HG02981 (cell line): ENCODE measurements at regions not wholly inside any gene's neighbourhood (a gene's known extent, or its start where the extent isn't known, plus 50 kb on each side); places are given as distances from the start of the nearest gene placed in this dataset.

Experiments used
- ATAC-seq: cut with Tn5 transposase; IDR thresholded peaks from one replicate; pipeline ENCODE4 v1.9.1; 2021; ENCODE audit warnings: mild to moderate bottlenecking, moderate library complexity; ENCODE audit not compliant: unreplicated experiment

DNA sequence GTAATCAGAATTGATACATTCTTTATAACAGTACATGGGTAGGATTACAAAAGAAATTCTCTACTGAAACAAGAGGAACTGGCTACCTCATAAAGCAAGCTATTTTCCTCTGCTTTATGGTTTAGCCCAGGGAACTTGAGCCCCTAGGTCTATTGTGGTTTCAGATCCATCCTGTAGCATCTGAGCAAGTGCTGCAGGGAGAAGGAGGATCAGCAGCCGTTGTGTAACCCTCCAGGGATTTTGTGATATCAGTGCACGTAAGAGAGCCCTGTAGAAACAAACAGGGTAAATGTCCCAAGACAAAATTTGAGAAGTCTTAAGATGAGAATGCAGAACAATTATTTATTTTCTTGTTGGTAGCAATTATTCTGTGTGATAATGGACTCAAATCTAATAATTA is 165.2 kb upstream of the DEFB112 start:
- ATAC-seq, result no peak

GRCh38 chr6:50217841-50218240 is 168.1 kb upstream of the DEFB112 start:
- ATAC-seq, result no peak

GRCh38 chr6:50236164-50236563 is 186.4 kb upstream of the DEFB112 start:
- no peak for ATAC-seq

DNA sequence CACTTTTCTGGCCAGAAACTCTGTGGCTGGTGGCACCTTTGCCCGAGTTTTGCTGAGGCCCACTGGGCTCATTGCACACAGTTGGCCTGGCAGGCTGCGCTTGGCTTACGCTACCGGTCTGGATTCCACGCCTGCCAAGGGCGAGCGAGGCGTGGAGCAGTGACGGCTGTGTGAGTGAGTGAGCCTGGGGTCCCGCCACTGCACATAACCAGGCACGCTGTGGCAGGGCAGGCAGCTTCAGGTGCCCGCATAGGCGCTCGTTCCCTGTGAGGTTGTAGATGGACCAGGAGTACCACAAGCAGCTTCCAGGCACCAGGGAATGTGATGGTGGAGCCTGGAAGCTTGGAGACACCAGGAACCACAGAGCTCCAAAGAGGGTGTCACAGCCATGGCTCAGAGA is 190.1 kb upstream of the DEFB112 start:
- ATAC-seq, result no peak

DNA sequence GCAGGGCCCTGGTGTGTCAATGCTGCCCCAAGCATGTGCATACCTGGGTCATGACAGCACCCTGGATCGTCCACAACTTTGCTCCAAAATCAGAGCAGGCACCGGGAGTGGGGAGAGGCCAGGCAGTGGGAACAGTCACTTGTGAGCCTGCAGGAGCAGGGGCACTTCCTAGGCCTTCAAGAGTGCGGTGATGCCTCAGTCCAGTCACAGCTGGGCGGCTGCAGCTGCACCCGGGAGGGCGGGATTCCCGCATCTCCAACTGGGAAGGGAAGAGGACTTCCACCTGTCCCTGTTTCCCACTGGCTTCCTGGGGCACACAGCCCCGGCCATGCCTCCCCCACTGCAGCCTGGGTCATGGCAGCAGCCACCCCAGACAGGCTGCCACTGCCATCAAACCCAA is 191.3 kb upstream of the DEFB112 start:
- ATAC-seq, result no peak

GRCh38 chr6:50249493-50249892 is 199.8 kb upstream of the DEFB112 start:
- ATAC-seq, result no peak

DNA sequence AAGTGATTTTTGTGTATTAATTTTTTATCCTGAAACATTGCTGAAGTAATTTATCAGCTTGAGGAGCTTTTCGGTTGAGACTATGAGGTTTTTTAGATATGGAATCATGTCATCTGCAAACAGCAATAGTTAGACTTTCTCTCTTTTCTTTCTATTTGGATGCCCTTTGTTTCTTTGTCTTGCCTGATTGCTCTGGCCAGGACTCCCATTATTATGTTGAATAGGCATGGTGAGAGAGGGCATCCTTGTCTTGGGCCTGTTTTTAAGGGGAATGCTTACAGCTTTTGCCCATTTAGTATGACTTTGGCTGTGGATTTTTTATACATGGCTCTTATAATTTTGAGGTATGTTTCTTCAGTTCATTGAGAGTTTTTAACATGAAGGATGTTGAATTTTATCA is 207.6 kb upstream of the DEFB112 start:
- ATAC-seq, result no peak

GRCh38 chr6:50259903-50260302 is 210.2 kb upstream of the DEFB112 start:
- ATAC-seq, result no peak

DNA sequence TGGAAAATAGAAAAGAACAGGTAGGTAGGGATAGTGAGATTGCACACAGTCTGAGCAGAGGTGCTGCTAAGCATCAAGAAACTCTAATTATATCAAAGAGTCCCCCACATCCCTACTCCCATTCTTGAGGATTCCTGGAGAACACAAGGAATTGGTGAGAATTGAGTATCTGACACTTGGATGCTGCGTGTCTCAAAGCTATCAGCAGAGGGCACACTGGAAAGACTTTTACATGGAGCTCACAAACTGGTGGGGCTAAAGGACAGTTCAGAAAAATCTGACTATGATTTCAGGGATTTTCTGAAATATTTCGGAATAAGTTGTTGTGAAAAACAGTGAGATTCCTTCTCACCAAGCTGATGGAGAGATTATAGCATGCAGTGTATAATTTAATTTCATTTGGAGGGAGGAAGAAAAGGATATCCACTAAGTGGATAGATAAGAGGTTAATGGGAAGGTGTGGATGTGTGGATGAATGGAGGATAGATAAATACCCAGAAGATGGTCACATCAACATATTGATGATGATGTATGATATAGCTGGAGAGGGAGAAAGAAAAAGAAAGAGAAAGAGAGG is 215.4 kb upstream of the DEFB112 start:
- ATAC-seq, result no peak

DNA sequence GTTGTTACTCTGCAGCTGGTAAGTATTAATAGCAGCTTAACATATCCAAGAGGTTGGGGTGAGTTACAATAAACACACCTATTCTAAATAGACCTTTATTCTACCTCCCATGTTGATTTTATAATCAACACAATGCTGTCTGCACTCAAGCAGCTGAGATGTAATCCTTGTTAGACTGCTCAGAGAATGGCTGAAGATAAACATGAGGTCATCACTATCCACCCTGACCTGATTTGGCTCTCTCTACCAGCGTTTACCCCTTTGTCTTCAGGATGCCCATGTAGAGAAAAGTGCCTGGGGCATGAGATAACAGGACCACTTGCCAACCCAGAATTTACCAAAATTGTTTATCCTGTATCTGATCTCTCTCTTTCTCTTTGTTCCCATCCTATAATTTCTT is 220.7 kb upstream of the DEFB112 start:
- ATAC-seq, result no peak

DNA sequence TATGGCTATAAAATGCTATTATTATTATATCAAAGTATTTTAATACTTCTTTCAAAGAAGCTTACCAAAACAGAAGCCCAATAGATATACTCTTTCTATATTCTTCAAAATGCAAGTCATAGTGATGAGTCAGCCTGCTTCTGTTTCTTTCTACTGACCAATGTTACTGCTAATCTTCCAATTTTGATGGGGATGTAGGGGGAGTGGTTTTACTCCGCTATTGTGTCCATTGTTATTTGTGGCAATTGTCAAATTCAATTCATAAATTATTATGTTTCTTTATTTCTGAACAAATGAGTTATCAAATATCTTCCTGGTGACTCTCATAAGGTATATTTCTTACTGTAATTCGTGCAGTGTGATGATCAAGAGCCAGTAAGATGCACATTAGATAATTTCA is 221.5 kb upstream of the DEFB112 start:
- ATAC-seq, result no peak

- no peak for ATAC-seq
Observed at GRCh38 chr6:50271817-50272216, 222.1 kb upstream of the DEFB112 start.

DNA sequence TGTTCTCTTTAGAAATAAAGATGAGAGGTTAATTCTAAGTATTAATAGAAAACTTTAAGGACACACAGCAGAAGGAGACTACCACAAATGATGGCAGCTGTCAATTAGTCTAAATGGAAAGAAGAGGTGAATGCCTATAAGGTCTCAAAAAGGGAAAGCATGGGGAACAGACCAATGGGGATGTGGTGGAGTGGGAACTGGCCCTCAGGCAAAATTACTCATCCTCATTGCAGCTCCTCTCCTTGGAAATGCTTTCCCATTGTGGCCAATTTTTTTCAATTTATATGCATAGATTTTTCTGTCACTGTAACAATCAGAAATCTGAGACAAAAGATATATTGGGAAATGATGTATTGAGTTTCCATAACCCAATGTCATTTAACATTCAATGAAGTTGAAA is 222.9 kb upstream of the DEFB112 start:
- ATAC-seq, result no peak

DNA sequence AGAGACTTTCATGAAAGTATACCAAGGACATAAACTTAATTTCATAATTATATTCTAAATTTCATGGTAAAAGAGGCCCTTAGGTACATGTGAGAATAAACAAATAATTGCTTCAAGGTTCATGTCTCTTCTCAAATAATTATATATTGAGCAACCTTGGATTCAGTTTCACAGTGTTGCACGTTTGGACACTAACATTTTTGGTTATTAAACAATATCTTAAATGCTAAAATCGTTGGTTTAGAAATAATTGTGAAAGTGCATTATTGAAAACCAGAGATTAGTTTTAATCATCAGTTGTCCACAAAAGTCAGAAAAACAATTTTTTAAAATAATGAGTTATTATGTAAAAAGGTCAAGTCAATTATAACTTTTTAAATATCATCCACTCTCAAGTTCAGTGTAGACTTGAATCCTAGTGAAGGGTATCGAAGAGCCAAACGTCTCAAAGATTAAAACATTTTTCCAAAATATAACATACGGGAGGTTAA is 227.1 kb upstream of the DEFB112 start:
- ATAC-seq, result no peak

GRCh38 chr6:50277774-50278173 is 228.0 kb upstream of the DEFB112 start:
- ATAC-seq, result no peak

GRCh38 chr6:50278663-50279062 is 228.9 kb upstream of the DEFB112 start:
- ATAC-seq, result no peak

DNA sequence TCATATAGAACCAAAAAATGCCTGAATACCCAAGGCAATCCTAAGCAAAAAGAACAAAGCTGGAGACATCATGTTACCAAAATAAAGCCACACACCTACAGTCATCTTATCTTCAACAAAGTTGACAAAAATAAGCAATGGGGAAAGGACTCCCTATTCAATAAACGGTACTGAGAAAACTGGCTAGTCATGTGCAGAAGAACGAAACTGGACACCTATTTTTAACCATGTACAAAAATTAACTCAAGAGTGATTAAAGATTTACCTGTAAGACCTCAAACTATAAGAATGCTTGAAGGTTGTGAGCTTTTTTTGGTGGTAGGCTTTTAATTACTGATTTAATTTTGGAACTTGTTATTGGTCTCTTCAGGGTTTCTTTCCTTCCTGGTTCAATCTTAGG is 236.0 kb upstream of the DEFB112 start:
- ATAC-seq, result no peak

GRCh38 chr6:50288241-50288640 is 238.5 kb upstream of the DEFB112 start:
- no peak for ATAC-seq

- ATAC-seq, result no peak
Observed at GRCh38 chr6:50288881-50289280, 239.2 kb upstream of the DEFB112 start.

GRCh38 chr6:50289366-50289765 is 239.6 kb upstream of the DEFB112 start:
- ATAC-seq, result no peak

DNA sequence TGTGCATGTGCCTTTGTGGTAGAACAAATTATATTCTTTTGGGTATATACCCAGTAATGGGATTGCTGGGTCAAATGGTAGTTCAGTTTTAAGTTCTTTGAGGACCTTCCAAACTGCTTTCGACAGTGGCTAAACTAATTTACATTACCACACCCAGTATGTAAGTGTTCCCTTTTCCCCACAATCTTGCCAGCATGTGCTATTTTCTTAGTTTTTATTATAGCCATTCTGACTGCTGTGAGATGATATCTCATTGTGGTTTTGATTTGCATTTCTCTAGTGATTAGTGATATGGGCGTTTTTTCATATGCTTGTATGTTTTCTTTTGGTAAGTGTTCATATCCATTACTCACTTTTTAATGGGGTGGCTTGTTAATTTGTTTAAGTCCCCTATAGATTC is 251.6 kb upstream of the DEFB112 start:
- no peak for ATAC-seq

- no peak for ATAC-seq
Observed at GRCh38 chr6:50305660-50306059, 255.9 kb upstream of the DEFB112 start.

GRCh38 chr6:50318536-50318935 is 268.8 kb upstream of the DEFB112 start:
- ATAC-seq, result no peak
